Caco-2 (cell line): ENCODE measurements at regions not wholly inside any gene's neighbourhood (a gene's known extent, or its start where the extent isn't known, plus 50 kb on each side); places are given as distances from the start of the nearest gene placed in this dataset.
A peak's percentile ranks its signal among the peaks of the same experiment; 100 is the strongest.

ENCODE experiments used
- BruUV-seq: library from RNA; stranded (reverse); fragments of 400-500 nt; replicated peaks from 2 replicates; lab custom pipeline; 2021; lab: Mats Ljungman, UMichigan
- CTCF ChIA-PET: fragments of 300-600 bp; sonication (Branson Sonifier 250); formaldehyde crosslinking; loops from one replicate; lab custom pipeline; 2022; ENCODE audit warnings: antibody characterized with exemption; lab: Charles Lee
- POLR2A ChIA-PET: fragments of 300-600 bp; sonication (Branson Sonifier 250); formaldehyde crosslinking; loops from one replicate; lab custom pipeline; 2022; ENCODE audit warnings: antibody characterized with exemption; lab: Charles Lee
- DNase-seq, 2 experiments: peaks; one replicate each; pipeline versions ENCODE4 v3.0.0 to v3.0.0-alpha.2; 2020 to 2022
- H3K27me3 ChIP-seq: replicated peaks from 2 replicates; pipeline ENCODE4 v1.6.0; 2011; ENCODE audit warnings: low read length; ENCODE audit not compliant: control insufficient read depth, insufficient read depth
- H3K36me3 ChIP-seq: 2 replicates; pipeline ENCODE4 v1.5.1; 2011; ENCODE audit warnings: low read length; ENCODE audit not compliant: control insufficient read depth, insufficient read depth
- H3K4me1 ChIP-seq: fragments of 250-450 bp; sonication (Bioruptor Pico); 2 replicates; pipeline ENCODE4 v1.5.1; 2020; ENCODE audit warnings: mild to moderate bottlenecking
- H3K4me3 ChIP-seq: 2 replicates; pipeline ENCODE4 v1.5.1; 2011; ENCODE audit warnings: low read depth, mild to moderate bottlenecking, control low read depth, low read length
- H3K9me3 ChIP-seq: fragments of 250-450 bp; sonication (Bioruptor Pico); 2 replicates; pipeline ENCODE4 v1.5.1; 2020; ENCODE audit warnings: mild to moderate bottlenecking, moderate library complexity
- H3K27ac Mint-ChIP-seq: one replicate; pipeline ENCODE4 v1.8.0; 2022; ENCODE audit warnings: mixed read lengths; ENCODE audit not compliant: unreplicated experiment
- H3K27me3 Mint-ChIP-seq: one replicate; pipeline ENCODE4 v1.8.0; 2022; ENCODE audit warnings: mixed read lengths; ENCODE audit not compliant: insufficient read depth, unreplicated experiment
- H3K36me3 Mint-ChIP-seq: one replicate; pipeline ENCODE4 v1.8.0; 2022; ENCODE audit warnings: mild to moderate bottlenecking, mixed read lengths; ENCODE audit not compliant: insufficient read depth, unreplicated experiment
- H3K4me1 Mint-ChIP-seq: one replicate; pipeline ENCODE4 v1.8.0; 2022; ENCODE audit warnings: low read depth, mixed read lengths; ENCODE audit not compliant: unreplicated experiment
- H3K4me3 Mint-ChIP-seq: one replicate; pipeline ENCODE4 v1.8.0; 2022; ENCODE audit warnings: mild to moderate bottlenecking, moderate library complexity, mixed read lengths; ENCODE audit not compliant: unreplicated experiment
- H3K9me3 Mint-ChIP-seq: one replicate; pipeline ENCODE4 v1.8.0; 2022; ENCODE audit warnings: mixed read lengths; ENCODE audit not compliant: unreplicated experiment
- CTCF ChIP-seq, 2 experiments: fragments of 200-600 bp in 1 of 2; IDR thresholded peaks; 1 replicate in 1 of 2; 2 replicates in 1 of 2; pipeline versions ENCODE4 v1.5.1 to v1.8.0; 2011 to 2022; ENCODE audit warnings: antibody characterized with exemption in 1 of 2, control low read depth in 1 of 2, inconsistent platforms in 1 of 2, low read depth in 1 of 2, low read length in 1 of 2, mild to moderate bottlenecking in 1 of 2, moderate library complexity in 1 of 2; ENCODE audit not compliant: insufficient read depth in 1 of 2, severe bottlenecking in 1 of 2, unreplicated experiment in 1 of 2
- intact Hi-C: fragments of 100-400 bp; cut with micrococcal nuclease; formaldehyde crosslinking; loops from one replicate; pipeline ENCODE4 v1.10.0; 2022; ENCODE audit not compliant: unreplicated experiment

DNA sequence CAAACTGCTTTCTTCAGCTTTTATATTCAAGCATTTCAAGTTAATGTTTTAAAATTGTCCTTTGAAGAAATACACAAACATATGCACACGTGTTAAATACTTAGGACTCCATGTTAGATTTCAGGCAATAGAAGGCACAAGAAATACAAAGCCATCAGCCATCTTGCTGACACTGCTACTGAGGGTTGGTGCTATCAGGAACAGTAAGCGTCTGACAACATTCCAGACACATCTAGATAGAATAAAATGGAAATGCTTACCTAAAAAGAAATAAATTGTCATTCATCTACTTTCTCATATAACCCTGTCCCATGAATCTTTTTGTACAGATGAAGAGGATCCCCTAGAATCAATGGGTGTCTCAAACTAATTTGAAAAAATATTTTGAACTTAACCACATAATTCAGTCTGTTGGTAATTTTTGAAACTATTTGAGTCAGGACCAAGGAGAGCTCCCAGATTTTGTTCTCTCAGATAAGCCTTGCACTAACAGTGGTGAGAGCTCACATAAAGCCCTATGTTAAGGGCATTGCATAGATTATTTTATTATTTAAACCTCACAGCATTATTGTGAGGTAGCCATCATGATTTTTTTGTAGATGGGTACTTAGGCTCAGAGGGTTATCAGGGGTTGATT is 631.1 kb upstream of the POU3F2 start:
- Mint-ChIP-seq H3K36me3 (no peaks in the 10 kb centered on the region), H3K27ac (no peak overlapping the region), H3K27me3 (no peaks in the 10 kb centered on the region), H3K9me3 (no peaks in the 10 kb centered on the region), H3K4me1 (no peaks in the 10 kb centered on the region), H3K4me3 (no peak overlapping the region)
- BruUV-seq = no TSS peak
- Histone ChIP-seq H3K9me3 (no peaks in the 10 kb centered on the region), H3K36me3 (no peaks in the 10 kb centered on the region), H3K4me1 (no peaks in the 10 kb centered on the region), H3K4me3 (no peak overlapping the region), H3K27me3 (no peaks in the 10 kb centered on the region)
- ChIA-PET POLR2A (no interaction called here), CTCF (no interaction called here)
- intact Hi-C loops = no loop called here
- DNase-seq = peak in 1 of 2 experiments; percentile 13
- TF ChIP-seq CTCF (IDR thresholded peaks at IDR 0.05; ENCODE audit: insufficient read depth in 1 of 2, low read depth in 1 of 2, low read length in 1 of 2, severe bottlenecking in 1 of 2, unreplicated experiment in 1 of 2) = no peak

DNA sequence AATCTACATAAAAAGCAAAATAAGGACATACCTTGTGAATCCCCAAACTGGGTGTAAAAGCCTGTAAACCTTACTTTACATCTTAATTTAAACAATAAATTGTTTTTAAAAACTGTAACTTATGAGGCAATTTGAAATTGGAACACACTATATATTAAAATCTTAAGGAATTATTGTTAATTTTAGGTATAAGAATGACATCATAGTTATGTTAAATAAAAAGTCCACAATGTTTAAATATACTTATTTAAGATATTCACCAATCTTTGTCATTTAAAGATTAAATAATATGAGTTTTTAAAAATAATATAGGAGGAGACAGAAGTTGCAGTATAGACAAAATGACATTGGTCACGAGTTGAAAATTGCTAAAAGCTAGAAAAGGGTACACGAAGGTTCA is 621.9 kb upstream of the POU3F2 start:
- no peak for DNase-seq
- ChIA-PET POLR2A (no interaction called here), CTCF (no interaction called here)
- no peaks in the 10 kb centered on the region for H3K36me3 Mint-ChIP-seq
- H3K27ac Mint-ChIP-seq = no peak overlapping the region
- no peaks in the 10 kb centered on the region for H3K4me1 ChIP-seq
- H3K4me3 Mint-ChIP-seq = no peak overlapping the region
- no peak overlapping the region for H3K4me3 ChIP-seq
- no peaks in the 10 kb centered on the region for H3K27me3 Mint-ChIP-seq
- no peak for TF ChIP-seq CTCF (IDR thresholded peaks at IDR 0.05; ENCODE audit: insufficient read depth in 1 of 2, low read depth in 1 of 2, low read length in 1 of 2, severe bottlenecking in 1 of 2, unreplicated experiment in 1 of 2)
- H3K27me3 ChIP-seq = no peaks in the 10 kb centered on the region
- no peaks in the 10 kb centered on the region for H3K36me3 ChIP-seq
- H3K4me1 Mint-ChIP-seq = no peaks in the 10 kb centered on the region
- no peaks in the 10 kb centered on the region for H3K9me3 ChIP-seq
- intact Hi-C loops = no loop called here
- BruUV-seq = no TSS peak
- H3K9me3 Mint-ChIP-seq = no peaks in the 10 kb centered on the region

DNA sequence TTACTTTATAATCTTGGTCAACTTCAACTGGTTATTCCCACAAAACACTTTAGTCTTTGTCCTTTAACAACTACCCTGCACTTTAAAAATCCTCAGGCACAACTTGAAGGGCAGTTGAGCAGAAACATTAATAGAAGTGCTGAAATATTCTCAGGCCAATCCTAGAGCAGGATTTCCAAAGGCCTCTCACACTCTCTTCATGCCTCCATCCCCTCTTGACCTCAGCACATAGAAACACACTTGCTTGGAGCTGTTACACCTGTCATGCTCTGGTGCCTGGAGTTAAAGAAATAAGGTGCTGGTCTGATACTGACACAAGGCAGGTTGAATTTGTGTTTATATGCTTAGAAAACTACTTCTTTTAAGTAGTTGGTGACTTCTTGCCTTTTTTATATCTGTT is 618.8 kb upstream of the POU3F2 start:
- ChIA-PET POLR2A (no interaction called here), CTCF (no interaction called here)
- H3K27ac Mint-ChIP-seq = no peak overlapping the region
- no TSS peak for BruUV-seq
- Histone ChIP-seq H3K9me3 (no peaks in the 10 kb centered on the region), H3K27me3 (no peaks in the 10 kb centered on the region), H3K4me1 (no peaks in the 10 kb centered on the region), H3K4me3 (no peak overlapping the region), H3K36me3 (no peaks in the 10 kb centered on the region)
- H3K27me3 Mint-ChIP-seq = no peaks in the 10 kb centered on the region
- no peak overlapping the region for H3K4me3 Mint-ChIP-seq
- no peak for TF ChIP-seq CTCF (IDR thresholded peaks at IDR 0.05; ENCODE audit: insufficient read depth in 1 of 2, low read depth in 1 of 2, low read length in 1 of 2, severe bottlenecking in 1 of 2, unreplicated experiment in 1 of 2)
- H3K4me1 Mint-ChIP-seq = no peaks in the 10 kb centered on the region
- no peaks in the 10 kb centered on the region for H3K36me3 Mint-ChIP-seq
- DNase-seq = no peak
- intact Hi-C loops = no loop called here
- peaks cover 1% of the 10 kb centered on the region for H3K9me3 Mint-ChIP-seq
